Nucleus accumbens (tissue), 56 donors: ENCODE measurements at regions not wholly inside any gene's neighbourhood (a gene's known extent, or its start where the extent isn't known, plus 50 kb on each side); places are given as distances from the start of the nearest gene placed in this dataset.
"Not testable (repeated sequence)": the region's sequence is repeated elsewhere in the genome, so short reads cannot be mapped to it uniquely, and the experiment has no call there.

Source experiments
- DNase-seq, 56 donors: peaks; one replicate each; lab custom pipeline; 2025; lab: John Stamatoyannopoulos, UW

GRCh38 chr10:133021116-133021962, 66.4 kb upstream of the ADGRA1 start:
- no peak for DNase-seq

- DNase-seq = no peak
Measured at GRCh38 chr10:133020193-133020817, 67.4 kb upstream of the ADGRA1 start.

GRCh38 chr10:133019651-133020050, 68.1 kb upstream of the ADGRA1 start:
- DNase-seq = no peak

- DNase-seq = no peak
Measured at GRCh38 chr10:133019191-133019590, 68.5 kb upstream of the ADGRA1 start.

- DNase-seq = no peak
Measured at GRCh38 chr10:133018491-133018890, 69.2 kb upstream of the ADGRA1 start.

GRCh38 chr10:133017203-133017601, 70.5 kb upstream of the ADGRA1 start:
- no peak for DNase-seq

GRCh38 chr10:133016493-133017202, 71.1 kb upstream of the ADGRA1 start:
- no peak for DNase-seq

GRCh38 chr10:133015816-133016462, 71.8 kb upstream of the ADGRA1 start:
- DNase-seq = no peak

GRCh38 chr10:133015321-133015720, 72.4 kb upstream of the ADGRA1 start:
- no peak for DNase-seq

GRCh38 chr10:133014416-133015210, 72.2 kb upstream of the CFAP46 start:
- no peak for DNase-seq

- no peak for DNase-seq
Measured at GRCh38 chr10:133013463-133013862, 71.1 kb upstream of the CFAP46 start.

GRCh38 chr10:133012573-133013359, 70.4 kb upstream of the CFAP46 start:
- no peak for DNase-seq

GRCh38 chr10:133011882-133012281, 69.5 kb upstream of the CFAP46 start:
- no peak for DNase-seq

GRCh38 chr10:133011393-133011792, 69.0 kb upstream of the CFAP46 start:
- DNase-seq = not testable (repeated sequence)

- not testable (repeated sequence) for DNase-seq
Measured at GRCh38 chr10:133010843-133011179, 68.4 kb upstream of the CFAP46 start.

- DNase-seq = peak in 1 of 56 donors; percentile 22
Measured at GRCh38 chr10:133010095-133010842, 67.9 kb upstream of the CFAP46 start.

GRCh38 chr10:133009218-133009950, 67.0 kb upstream of the CFAP46 start:
- DNase-seq = peak in 1 of 56 donors; percentile 8

GRCh38 chr10:133008736-133009135, 66.4 kb upstream of the CFAP46 start:
- no peak for DNase-seq
